Heart left ventricle (tissue), 13 donors: ENCODE measurements at regions not wholly inside any gene's neighbourhood (a gene's known extent, or its start where the extent isn't known, plus 50 kb on each side); places are given as distances from the start of the nearest gene placed in this dataset.

Experiments used
- CTCF ChIP-seq, 12 donors: fragments of 200-600 bp; sonication (generic) in 4 of 12; IDR thresholded peaks; one replicate each; pipeline versions ENCODE4 v1.5.0 to v1.8.0; 2018 to 2022; ENCODE audit warnings: antibody characterized with exemption in 12 of 12, mild to moderate bottlenecking in 5 of 12
- POLR2A ChIP-seq, 2 donors: fragments of 450-650 bp; IDR thresholded peaks; one replicate each; pipeline ENCODE4 v1.6.1; 2017; ENCODE audit warnings: antibody characterized with exemption in 2 of 2, mild to moderate bottlenecking in 2 of 2, moderate library complexity in 2 of 2
- donor health status: ischemic (EF 13 %, LVEDD 7.1; RV severe dilation, severe dysfunction).
- donor health status: DM: no; HTN: yes; CAD: no.
- donor health status: DM: no; HTN: no; CAD: no.
- donor health status: ischemic (EF 25% LVEDD 6.9; RV normal size, moderate dysfunction).
- donor health status: ischemic (EF 25% LVEDD 5.7; RV mildly dilated, moderate dysfunction).
- donor health status: ischemic (EF 35%, LVEDD 5.7; RV mildly dilated, moderate dysfunction).
- donor health status: nonischemic (EF 11% LVEDD 7.7; RV severe dilation, severe dysfunction).
- donor health status: DM: yes; HTN: yes; CAD: no.
- donor health status: PGD.
- donor health status: ischemic (EF 29% LVEDD 5.4; RV normal size, mild dysfunction).
- donor health status: nonischemic (EF 23%, LVEDD 6.1; RV moderate dilation, normal function).

- TF ChIP-seq CTCF (IDR thresholded peaks at IDR 0.05) (no peak), POLR2A (IDR thresholded peaks at IDR 0.05) (no peak)
Observed at GRCh38 chr5:135092476-135092875, 58.4 kb upstream of the PITX1 start.
